ENCODE measurements at regions not wholly inside any gene's neighbourhood (a gene's known extent, or its start where the extent isn't known, plus 50 kb on each side); places are given as distances from the start of the nearest gene placed in this dataset.

DNA sequence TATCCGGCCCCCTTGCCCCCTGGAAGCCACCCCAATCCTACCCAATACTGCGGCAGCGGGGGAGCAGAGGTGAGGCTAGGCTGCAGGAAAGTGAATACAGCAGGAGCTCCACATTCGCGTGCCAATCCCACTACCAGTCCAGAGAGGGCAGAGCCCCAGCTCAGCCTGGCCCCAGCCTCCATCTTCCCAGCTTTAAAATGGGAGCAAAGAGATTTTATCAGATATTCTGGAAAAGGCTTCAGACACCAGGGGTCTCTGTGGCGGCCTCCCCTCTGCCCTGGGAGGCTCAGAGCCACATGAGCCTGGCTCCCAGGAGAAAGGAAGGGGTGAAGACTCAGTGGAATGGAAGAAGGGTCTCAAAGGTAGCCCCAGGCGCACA, 72.7 kb downstream of the NCOR2 start:
- TF ChIP-seq CTCF (IDR thresholded peaks at IDR 0.05) (no peak), ZFX (IDR thresholded peaks at IDR 0.05; ENCODE audit: borderline replicate concordance) (no peak)
